ENCODE measurements at regions not wholly inside any gene's neighbourhood (a gene's known extent, or its start where the extent isn't known, plus 50 kb on each side); places are given as distances from the start of the nearest gene placed in this dataset.
"Not testable (repeated sequence)": the region's sequence is repeated elsewhere in the genome, so short reads cannot be mapped to it uniquely, and the experiment has no call there.

DNA sequence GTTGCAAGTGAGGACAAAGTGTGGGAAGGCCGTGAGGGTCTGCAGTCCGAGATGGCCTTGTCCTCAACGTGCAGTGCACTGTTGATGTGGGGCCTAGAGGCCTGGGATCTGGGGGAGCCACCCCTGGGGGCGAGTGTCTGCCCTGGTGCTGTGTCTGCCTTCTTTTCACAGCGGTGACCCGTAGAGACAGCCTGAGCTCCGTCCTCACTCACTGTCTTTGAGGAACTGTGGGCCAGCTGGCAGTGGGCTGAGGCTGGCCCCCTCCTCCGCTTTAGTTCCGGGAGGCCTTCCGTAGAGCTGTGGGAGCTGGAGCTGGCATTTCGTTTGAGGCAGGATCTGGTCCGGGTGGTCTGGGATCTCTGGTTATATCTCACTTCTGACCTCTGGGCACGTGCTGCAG is 1370.6 kb downstream of the CDH12 start:
- not testable (repeated sequence) for DNase-seq

GRCh38 chr5:21481320-21482270 is 1371.5 kb downstream of the CDH12 start:
- not testable (repeated sequence) for DNase-seq

DNA sequence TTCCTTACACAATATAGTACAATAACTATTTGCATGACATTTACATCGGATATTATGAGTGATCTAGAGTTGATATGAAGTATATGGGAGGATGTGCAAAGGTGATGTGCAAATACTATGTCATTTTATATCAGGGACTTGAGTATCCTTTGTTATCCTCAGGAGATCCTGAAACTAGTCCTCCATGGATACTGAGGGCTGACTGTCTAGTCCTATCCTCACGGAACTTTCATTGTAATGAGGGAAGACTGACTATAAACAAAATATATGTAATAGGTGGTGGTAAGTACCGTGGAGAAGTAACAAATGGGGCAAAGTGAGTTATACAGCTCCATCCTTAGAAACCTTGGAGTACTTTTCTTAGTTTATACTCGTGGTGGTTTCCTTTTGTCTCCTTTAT is 1373.1 kb downstream of the CDH12 start:
- not testable (repeated sequence) for DNase-seq

GRCh38 chr5:21473981-21474380 is 1379.2 kb downstream of the CDH12 start:
- not testable (repeated sequence) for DNase-seq

DNA sequence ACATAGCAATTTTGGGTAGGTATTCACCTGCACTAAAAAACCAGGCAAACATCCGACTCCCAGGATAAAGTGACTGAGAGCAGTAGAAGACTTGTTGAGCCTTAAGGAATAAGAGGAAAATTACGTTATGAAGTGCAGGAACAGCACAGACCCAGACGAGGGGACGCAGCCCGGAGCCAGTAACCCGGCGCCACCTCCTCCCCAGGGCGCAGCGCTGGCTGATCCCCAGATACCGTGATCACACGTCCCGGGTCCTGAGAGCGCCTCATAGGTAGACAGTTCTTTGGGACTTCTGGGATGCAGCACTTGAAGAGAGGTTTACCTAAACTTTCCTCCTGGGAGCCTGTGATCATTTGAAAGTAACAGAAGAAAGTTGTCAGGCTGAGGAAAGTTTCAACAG is 1379.7 kb downstream of the CDH12 start:
- DNase-seq = not testable (repeated sequence)

DNA sequence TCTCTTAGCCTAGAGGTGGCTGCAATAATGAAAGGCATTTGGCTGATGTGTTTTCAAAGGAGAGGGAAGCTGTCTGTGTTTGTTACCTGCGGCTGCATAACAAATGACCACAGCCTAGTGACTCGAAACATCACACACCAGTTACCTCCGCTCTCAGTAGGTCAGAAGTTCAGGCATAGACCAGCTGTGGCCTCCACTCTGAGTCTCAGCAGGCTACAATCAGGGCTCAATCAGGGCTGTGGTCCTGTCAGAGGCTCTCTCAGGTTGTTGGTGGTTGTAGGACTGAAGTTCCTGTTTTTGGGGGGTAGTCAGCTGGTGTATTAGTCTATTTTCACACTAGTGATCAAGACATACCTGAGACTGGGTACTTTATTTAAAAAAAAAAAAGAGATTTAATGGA is 1381.5 kb downstream of the CDH12 start:
- not testable (repeated sequence) for DNase-seq

GRCh38 chr5:21469523-21470101 is 1383.5 kb downstream of the CDH12 start:
- not testable (repeated sequence) for DNase-seq

DNA sequence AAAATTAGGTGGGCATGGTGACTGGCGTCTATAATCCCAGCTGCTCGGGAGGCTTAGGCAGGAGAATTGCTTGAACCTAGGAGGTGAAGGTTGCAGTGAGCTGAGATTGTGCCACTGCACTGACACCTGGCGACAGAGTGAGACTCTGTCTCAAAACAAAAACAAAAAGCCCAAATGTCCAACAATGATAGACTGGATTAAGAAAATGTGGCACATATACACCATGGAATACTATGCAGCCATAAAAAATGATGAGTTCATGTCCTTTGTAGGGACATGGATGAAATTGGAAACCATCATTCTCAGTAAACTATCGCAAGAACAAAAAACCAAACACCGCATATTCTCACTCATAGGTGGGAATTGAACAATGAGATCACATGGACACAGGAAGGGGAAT is 1385.6 kb downstream of the CDH12 start:
- DNase-seq = not testable (repeated sequence)

DNA sequence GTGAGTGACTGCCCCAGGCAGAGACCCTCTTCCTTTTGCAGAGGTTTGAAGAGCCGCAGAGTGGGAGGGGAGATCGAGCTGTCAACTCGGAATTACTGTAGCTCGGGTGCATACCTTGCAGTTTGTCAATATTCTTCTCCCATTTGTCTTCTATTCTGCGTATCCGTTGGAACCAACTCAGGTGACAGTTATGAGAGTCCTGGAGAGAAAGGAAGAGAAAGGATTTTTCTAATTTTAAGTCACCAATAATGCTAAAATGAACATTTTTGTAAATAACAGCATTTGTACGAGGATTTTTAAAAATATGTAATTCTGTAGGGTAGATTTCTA is 1393.4 kb downstream of the CDH12 start:
- DNase-seq = not testable (repeated sequence)

- DNase-seq = no peak
Observed at GRCh38 chr5:21452449-21452848, 1400.7 kb downstream of the CDH12 start.

GRCh38 chr5:21432646-21433045 is 1420.5 kb downstream of the CDH12 start:
- no peak for DNase-seq

DNA sequence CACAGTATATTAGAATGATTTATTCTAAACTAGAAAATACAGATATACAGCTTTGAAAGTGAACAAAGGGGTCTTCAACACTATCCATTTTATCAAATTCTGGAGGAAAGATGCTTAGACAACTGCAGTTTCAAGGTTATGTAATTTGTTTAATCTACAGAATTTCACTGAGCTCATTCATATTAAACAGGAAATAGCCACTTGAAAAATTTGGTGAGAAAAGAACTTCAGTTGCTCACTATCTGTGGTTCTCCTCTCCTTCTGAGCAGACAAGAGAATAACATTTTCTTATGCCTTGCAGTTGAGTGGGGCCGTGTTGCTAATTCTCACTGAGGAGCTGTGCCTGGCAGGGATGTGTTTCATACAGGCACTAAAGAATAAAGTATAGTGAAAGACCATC is 1428.2 kb downstream of the CDH12 start:
- no peak for DNase-seq

DNA sequence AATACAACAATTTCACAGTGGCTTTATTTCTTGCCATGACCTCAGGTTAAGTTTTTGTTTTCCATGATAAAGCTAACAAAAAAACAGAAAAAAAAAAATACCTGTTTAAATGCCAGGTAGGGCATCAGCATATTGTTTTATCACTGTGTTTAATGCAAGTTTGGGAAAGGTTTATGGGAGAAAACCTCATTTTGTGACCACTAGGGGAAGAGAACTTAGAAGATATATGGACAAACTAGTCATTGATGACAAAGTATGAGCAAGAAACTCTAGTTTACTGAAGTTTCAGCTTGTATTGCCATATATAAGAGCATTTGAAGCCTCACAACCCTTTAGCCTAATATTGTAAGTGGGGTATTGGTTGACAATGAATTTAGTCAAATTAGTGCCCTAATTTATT is 1431.4 kb upstream of the CDH18 start:
- DNase-seq = no peak

DNA sequence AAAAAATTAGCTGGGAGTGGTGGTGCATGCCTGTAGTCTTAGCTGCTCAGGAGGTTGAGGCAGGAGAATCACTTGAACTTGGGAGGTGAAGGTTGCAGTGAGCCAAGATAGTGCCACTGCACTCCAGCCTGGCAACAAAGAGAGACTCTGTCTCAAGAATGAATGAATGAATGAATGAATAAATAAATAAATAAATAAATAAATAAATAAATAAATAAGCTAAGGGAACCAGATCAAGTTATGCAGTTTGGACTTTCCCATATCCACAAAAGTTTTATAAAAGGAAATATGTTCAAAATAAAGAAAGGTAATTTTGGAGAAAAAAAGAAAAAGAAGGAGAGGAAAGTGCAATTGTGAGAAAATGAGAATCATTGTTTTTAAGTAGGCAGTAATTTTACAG is 1414.1 kb upstream of the CDH18 start:
- DNase-seq = not testable (repeated sequence)

- no peak for DNase-seq
Observed at GRCh38 chr5:21398511-21398910, 1410.5 kb upstream of the CDH18 start.

GRCh38 chr5:21397693-21398092 is 1409.7 kb upstream of the CDH18 start:
- DNase-seq = no peak

GRCh38 chr5:21391506-21391905 is 1403.5 kb upstream of the CDH18 start:
- DNase-seq = no peak

DNA sequence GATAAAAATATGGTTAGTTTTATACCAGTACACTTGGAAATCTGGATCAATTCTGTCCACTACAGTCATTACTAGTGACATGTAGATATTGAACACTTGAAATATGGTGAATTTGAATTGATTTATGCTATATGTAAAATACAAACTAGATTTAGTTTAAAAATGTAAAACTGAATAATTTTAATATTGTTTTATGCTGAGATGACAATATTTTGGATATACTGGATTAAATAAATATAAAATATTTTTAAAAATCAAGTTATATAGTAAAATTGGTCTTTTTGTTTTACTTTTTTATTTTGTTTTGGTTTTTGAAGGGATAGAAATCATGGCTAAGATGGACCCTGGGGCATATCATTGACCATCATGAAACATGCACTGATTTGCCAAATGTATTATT is 1372.8 kb upstream of the CDH18 start:
- not testable (repeated sequence) for DNase-seq

GRCh38 chr5:21341948-21342261 is 1353.9 kb upstream of the CDH18 start:
- not testable (repeated sequence) for DNase-seq

DNA sequence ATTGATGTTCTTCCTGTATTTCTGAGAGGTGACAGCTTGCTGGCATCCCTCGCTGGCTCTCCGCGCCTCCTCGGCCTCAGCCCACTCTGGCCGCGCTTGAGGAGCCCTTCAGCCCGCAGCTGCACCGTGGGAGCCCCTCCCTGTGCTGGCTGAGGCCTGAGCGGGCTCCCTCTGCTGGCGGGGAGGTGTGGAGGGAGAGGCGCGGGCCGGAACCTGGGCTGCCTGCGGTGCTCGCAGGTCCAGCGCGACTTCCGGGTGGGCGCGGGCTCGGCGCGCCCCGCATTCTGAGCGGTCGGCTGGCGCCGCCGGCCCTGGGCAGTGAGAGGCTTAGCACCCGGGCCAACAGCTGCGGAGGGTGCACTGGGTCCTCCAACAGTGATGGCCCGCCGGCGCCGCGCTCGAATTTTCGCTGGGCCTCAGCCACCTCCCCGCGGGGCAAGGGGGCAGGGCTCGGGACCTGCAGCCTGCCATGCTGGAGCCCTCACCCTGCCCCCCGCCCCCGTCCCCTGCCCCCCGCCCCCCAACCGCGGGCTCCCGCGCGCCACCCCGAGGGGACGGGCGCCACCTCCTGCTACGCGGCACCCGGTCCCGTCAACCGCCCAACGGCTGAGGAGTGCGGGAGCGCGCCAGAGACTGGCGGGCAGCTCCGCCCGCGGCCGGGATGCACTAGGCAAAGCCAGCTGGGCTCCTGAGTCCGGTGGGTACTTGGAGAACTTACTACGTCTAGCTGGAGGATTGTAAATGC is 1353.4 kb upstream of the CDH18 start:
- DNase-seq = not testable (repeated sequence)

DNA sequence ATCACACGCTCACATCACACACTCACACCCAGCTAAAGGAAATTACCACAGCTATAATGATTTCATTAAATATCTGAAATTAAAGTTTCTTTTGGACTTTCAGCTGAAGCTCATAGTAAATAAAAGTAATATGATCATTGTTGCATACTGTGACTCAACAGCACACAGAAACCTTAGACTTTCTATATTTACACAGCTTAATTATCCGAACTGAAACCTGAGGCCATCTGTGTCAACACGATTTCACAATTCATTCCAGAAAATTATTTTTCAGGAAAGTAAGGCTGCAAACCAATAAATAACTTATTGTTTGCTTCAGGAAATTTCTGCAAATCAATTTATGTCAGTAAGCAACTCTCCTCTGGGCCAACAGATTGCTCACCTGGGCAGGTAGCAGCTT is 1352.2 kb upstream of the CDH18 start:
- DNase-seq = not testable (repeated sequence)

GRCh38 chr5:21336478-21336877 is 1348.5 kb upstream of the CDH18 start:
- DNase-seq = not testable (repeated sequence)

DNA sequence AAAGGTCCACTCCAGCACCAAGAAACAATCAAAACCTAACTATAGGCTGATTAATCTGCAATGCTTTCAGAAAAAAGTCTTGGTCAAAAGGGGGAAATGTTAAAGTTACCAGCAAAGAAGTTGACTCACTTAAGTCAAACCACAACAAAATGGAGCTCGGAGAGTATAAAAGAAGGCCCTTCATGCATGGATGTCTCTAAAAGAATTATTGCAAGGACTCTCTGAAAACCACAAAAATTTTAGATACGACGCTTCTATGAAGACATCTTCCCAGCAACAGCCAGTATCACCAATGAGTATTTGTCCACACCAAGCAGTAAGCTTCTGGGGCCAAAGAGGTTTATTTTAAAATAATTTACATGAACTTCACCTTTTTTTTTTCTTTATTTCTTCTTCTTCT is 1327.4 kb upstream of the CDH18 start:
- DNase-seq = not testable (repeated sequence)

- DNase-seq = not testable (repeated sequence)
Observed at GRCh38 chr5:21301205-21301604, 1313.2 kb upstream of the CDH18 start.
